Kidney epithelial cell (primary cell): ENCODE measurements at regions not wholly inside any gene's neighbourhood (a gene's known extent, or its start where the extent isn't known, plus 50 kb on each side); places are given as distances from the start of the nearest gene placed in this dataset.

Source experiments
- DNase-seq: peaks from one replicate; pipeline ENCODE4 v3.0.0-alpha.2; 2010; ENCODE audit warnings: low read depth
- H3K27me3 ChIP-seq: 2 replicates; pipeline ENCODE4 v1.6.0; 2011; ENCODE audit warnings: low read length; ENCODE audit not compliant: control insufficient read depth, insufficient read depth
- H3K36me3 ChIP-seq: 2 replicates; pipeline ENCODE4 v1.5.1; 2011; ENCODE audit warnings: low read length; ENCODE audit not compliant: control insufficient read depth, insufficient read depth
- H3K4me3 ChIP-seq: 2 replicates; pipeline ENCODE4 v1.5.1; 2011; ENCODE audit warnings: low read depth, mild to moderate bottlenecking, control low read depth, low read length
- TF ChIP-seq, protein P1 (sequence below): IDR thresholded peaks from 2 replicates; pipeline ENCODE4 v1.5.1; 2011; ENCODE audit warnings: mild to moderate bottlenecking, moderate library complexity, low read length, control low read depth, inconsistent platforms; ENCODE audit not compliant: insufficient read depth, poor library complexity, severe bottlenecking

GRCh38 chr1:244336232-244336899, 115.3 kb downstream of the ADSS2 start:
- TF ChIP-seq, protein P1, sequence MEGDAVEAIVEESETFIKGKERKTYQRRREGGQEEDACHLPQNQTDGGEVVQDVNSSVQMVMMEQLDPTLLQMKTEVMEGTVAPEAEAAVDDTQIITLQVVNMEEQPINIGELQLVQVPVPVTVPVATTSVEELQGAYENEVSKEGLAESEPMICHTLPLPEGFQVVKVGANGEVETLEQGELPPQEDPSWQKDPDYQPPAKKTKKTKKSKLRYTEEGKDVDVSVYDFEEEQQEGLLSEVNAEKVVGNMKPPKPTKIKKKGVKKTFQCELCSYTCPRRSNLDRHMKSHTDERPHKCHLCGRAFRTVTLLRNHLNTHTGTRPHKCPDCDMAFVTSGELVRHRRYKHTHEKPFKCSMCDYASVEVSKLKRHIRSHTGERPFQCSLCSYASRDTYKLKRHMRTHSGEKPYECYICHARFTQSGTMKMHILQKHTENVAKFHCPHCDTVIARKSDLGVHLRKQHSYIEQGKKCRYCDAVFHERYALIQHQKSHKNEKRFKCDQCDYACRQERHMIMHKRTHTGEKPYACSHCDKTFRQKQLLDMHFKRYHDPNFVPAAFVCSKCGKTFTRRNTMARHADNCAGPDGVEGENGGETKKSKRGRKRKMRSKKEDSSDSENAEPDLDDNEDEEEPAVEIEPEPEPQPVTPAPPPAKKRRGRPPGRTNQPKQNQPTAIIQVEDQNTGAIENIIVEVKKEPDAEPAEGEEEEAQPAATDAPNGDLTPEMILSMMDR, result no peak
- no peaks in the 10 kb centered on the region for H3K27me3 ChIP-seq
- H3K36me3 ChIP-seq, result no peaks in the 10 kb centered on the region
- DNase-seq, result no peak
- no peak overlapping the region for H3K4me3 ChIP-seq

DNA sequence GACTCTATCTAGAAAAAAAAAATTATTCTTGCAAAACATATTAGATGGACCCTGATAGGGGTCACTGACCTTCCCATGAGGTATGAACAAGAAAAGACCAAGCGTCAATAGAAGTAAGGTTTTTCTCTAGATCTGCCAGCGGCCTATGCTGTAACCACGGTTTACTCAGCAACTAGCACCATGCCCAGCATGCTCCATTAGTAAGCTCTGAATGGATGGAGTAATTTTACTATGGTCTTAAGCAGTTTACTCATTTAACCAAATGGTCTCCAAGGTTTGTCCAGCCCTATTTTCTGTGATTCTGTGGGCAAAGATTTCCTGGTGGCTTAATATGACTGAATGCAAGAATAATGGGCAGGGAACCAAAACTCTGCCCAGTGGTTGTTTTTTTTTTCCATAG, 113.9 kb downstream of the ADSS2 start:
- no peaks in the 10 kb centered on the region for H3K36me3 ChIP-seq
- TF ChIP-seq, protein P1, result no peak
- no peak for DNase-seq

GRCh38 chr1:244339073-244339692, 112.5 kb downstream of the ADSS2 start:
- TF ChIP-seq, protein P1, result no peak
- DNase-seq, result no peak
- Histone ChIP-seq H3K27me3 (no peaks in the 10 kb centered on the region), H3K4me3 (no peak overlapping the region), H3K36me3 (no peaks in the 10 kb centered on the region)

More for the DNA sequence above, 113.9 kb downstream of the ADSS2 start:
- Histone ChIP-seq H3K27me3 (no peaks in the 10 kb centered on the region), H3K4me3 (no peak overlapping the region)

GRCh38 chr1:244339776-244340175, 111.9 kb downstream of the ADSS2 start:
- TF ChIP-seq, protein P1, result no peak
- DNase-seq, result no peak
- no peaks in the 10 kb centered on the region for H3K36me3 ChIP-seq
- H3K4me3 ChIP-seq, result no peak overlapping the region
- H3K27me3 ChIP-seq, result no peaks in the 10 kb centered on the region

DNA sequence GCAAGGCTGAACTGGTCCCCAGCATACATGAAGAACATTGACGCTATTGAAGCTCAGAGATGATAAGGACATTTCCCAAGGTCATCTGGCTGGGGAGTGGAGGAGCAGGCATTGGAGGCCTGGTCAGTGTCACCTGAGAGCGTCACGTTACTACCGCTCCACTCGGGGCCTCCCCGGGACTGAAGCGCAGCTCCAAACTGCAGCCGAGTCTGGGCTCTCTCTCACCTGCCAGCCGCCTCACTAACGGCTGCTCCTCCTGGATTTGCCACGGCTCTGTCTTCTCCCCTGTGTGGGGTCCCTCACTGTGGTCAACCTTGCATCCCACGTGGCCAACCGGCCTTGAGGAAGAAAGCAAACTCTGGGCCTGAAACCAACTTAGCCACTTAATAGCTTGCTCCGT, 111.3 kb downstream of the ADSS2 start:
- Histone ChIP-seq H3K36me3 (no peaks in the 10 kb centered on the region), H3K27me3 (no peaks in the 10 kb centered on the region), H3K4me3 (no peak overlapping the region)
- DNase-seq, result no peak
- TF ChIP-seq, protein P1, result no peak
